Stimulated activated CD4-positive, alpha-beta T cell treated with anti-CD3 and anti-CD28 coated beads, Interleukin-15, amount 100 ng/mL, for 24 hours (primary cell): ENCODE measurements at regions not wholly inside any gene's neighbourhood (a gene's known extent, or its start where the extent isn't known, plus 50 kb on each side); places are given as distances from the start of the nearest gene placed in this dataset.

Source experiments
- DNase-seq: peaks from one replicate; pipeline ENCODE4 v3.0.0-alpha.2; 2020

GRCh38 chr12:126346087-126346486 is 1280.9 kb downstream of the AACS start:
- DNase-seq = no peak

GRCh38 chr12:126347421-126347820 is 1282.2 kb downstream of the AACS start:
- DNase-seq = no peak

- no peak for DNase-seq
Observed at GRCh38 chr12:126349383-126349782, 1284.1 kb downstream of the AACS start.

- DNase-seq = no peak
Observed at GRCh38 chr12:126353604-126354003, 1288.4 kb downstream of the AACS start.

GRCh38 chr12:126354633-126355032 is 1289.4 kb downstream of the AACS start:
- no peak for DNase-seq

GRCh38 chr12:126355346-126355745 is 1290.1 kb downstream of the AACS start:
- no peak for DNase-seq

GRCh38 chr12:126358806-126359205 is 1293.6 kb downstream of the AACS start:
- DNase-seq = no peak

- no peak for DNase-seq
Observed at GRCh38 chr12:126359216-126359615, 1294.0 kb downstream of the AACS start.

- no peak for DNase-seq
Observed at GRCh38 chr12:126361804-126362203, 1296.6 kb downstream of the AACS start.

GRCh38 chr12:126362493-126362892 is 1297.3 kb downstream of the AACS start:
- DNase-seq = no peak

- DNase-seq = no peak
Observed at GRCh38 chr12:126362964-126363363, 1297.7 kb downstream of the AACS start.

GRCh38 chr12:126369487-126370463 is 1304.5 kb downstream of the AACS start:
- no peak for DNase-seq

- no peak for DNase-seq
Observed at GRCh38 chr12:126383506-126383905, 1318.3 kb downstream of the AACS start.

GRCh38 chr12:126384026-126384564 is 1318.9 kb downstream of the AACS start:
- no peak for DNase-seq

- DNase-seq = no peak
Observed at GRCh38 chr12:126385785-126386184, 1320.5 kb downstream of the AACS start.

GRCh38 chr12:126389220-126389841 is 1324.1 kb downstream of the AACS start:
- no peak for DNase-seq

- no peak for DNase-seq
Observed at GRCh38 chr12:126389961-126390360, 1324.7 kb downstream of the AACS start.

- DNase-seq = no peak
Observed at GRCh38 chr12:126390969-126391566, 1325.8 kb downstream of the AACS start.

- no peak for DNase-seq
Observed at GRCh38 chr12:126396536-126396935, 1331.3 kb downstream of the AACS start.

GRCh38 chr12:126397071-126397581 is 1331.9 kb downstream of the AACS start:
- DNase-seq = no peak

- DNase-seq = no peak
Observed at GRCh38 chr12:126397660-126398059, 1332.4 kb downstream of the AACS start.

GRCh38 chr12:126400831-126401230 is 1335.6 kb downstream of the AACS start:
- DNase-seq = no peak

- no peak for DNase-seq
Observed at GRCh38 chr12:126404293-126404881, 1339.2 kb downstream of the AACS start.
